ENCODE measurements at regions not wholly inside any gene's neighbourhood (a gene's known extent, or its start where the extent isn't known, plus 50 kb on each side); places are given as distances from the start of the nearest gene placed in this dataset.
"Not testable (repeated sequence)": the region's sequence is repeated elsewhere in the genome, so short reads cannot be mapped to it uniquely, and the experiment has no call there.

DNA sequence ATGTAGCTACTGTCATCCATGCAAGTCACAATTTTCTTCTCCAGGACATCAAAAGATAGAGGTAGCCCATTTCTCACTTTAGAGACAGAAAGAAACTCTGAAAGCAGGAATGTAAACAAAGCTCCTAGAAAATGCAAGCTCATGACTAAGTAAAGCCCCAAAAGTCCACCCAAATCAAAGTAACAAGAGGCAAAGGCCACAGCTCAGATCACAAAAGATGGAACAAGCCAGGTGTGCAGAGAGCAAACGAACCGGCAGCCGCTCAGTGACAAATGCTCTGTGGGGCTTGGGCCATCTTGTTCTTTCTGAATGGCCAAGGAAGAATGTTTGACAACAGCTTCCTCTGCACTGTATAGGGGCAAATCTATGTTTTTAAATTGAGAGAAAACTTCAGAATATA, 201.0 kb downstream of the CYRIA start:
- no peak for DNase-seq (ENCODE audit: low read depth, low spot score)

DNA sequence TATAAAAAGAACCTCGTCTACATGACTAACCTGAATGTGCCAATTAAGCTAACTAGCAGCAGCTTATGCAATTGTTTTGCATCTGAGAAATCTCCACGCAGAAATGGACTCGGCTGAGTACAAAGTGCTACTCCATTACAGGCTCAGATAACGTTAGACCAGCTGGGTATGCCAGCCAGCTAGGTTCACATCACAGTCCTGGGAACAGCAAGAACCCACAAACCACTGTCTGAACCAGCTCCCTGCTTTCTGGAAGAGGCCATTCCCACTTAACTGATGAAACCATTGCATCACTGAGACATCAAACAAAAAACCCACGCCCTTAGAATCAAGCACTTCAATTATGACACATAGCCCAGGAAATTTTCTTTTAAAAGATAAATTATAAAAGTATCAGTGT, 202.7 kb downstream of the CYRIA start:
- no peak for DNase-seq (ENCODE audit: low read depth, low spot score)

DNA sequence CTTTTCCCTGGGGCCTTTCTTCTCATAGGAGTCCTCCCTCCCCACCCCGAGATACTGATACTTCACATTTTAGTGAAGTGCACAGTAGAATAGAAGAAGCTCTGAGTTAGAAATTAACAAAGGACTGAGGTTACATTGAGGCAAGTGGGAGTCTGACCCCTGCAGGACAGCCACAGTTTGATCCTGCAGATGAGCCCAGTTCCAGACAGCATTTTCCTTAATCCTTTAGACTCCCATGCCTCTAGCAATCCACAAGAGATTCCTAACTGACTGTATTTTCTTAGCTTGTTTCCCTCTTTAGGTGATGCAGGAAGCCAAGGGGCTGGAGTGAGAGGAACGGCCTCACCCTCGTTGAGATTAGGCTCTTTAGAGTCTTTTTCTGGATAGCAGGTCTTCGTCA, 204.0 kb downstream of the CYRIA start:
- no peak for DNase-seq (ENCODE audit: low read depth, low spot score)

DNA sequence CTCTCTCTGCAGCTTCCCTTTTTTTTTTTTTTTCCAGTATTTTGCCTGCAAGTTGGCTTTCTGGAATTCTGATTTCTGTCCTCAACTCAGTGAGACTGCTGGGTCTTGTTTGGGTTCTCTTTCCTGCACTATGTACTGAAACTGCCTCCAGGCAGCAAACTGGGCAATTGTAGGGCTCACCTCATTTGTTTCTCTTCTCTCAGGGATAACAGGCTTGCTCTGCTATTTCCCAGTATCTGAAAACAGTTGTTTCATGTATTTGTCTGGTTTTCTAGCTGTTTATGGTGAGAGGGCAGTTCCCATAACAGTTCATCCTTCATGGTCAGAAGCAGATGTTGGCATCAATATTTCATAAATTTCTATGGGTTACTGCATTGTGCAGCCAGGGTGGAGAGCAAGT, 206.0 kb downstream of the CYRIA start:
- no peak for DNase-seq (ENCODE audit: low read depth, low spot score)

DNA sequence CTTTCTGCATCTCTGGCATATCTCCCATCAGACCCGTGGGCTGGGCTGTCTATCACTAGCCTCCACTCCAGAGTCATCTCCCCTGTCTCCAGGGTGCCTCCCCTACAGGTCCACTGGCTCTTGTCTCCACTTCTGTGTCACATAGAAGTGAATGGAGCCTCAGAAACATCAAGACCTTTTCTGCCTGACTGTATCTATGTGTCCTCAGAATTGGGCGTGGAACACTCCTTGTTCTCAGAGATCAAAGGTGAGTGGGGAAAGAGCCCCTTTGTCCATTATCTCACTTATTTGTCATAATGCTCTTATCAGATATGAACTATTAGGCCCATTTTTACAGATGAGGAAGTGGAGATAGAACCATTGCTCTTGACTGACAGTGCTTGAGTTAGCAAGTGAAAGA, 211.0 kb downstream of the CYRIA start:
- DNase-seq (ENCODE audit: low read depth, low spot score): no peak

DNA sequence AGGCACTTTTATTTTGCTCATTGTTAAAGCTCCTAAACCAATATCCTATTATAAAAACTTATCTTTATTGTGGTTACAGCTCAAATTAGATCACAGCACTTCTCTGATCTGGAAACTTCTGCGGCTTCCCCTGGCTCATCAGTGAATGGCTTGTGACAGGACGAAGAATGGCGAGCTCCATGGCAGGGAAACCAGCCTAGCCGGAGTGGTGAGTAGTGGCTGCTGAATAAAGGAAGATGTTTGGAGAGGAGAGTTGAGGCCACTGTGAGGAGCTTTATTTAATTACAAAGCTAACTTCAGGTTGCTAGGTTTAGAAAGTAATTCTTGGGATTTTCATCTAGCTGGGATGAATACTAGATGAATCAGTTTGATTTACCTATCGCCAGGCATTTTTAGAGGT, 213.5 kb downstream of the CYRIA start:
- DNase-seq (ENCODE audit: low read depth, low spot score): no peak

DNA sequence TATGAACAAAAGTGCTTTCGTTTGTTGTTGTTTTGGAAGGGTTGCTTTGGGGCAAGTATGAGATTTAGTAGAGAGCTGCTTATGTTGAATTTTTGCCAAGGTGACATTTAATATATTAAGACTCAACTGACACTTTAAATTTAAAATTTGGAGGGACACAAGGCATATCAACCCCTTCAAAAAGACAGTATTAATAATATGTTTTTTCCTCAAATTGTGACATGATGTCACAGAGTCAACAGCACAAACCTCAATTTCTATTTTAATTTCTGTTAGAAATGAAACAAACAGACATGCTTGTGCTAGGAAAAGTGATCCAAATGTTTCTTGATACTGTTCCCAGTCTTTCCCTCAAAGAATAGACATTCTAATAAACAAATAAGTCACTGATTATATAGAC, 218.9 kb downstream of the CYRIA start:
- no peak for DNase-seq (ENCODE audit: low read depth, low spot score)

DNA sequence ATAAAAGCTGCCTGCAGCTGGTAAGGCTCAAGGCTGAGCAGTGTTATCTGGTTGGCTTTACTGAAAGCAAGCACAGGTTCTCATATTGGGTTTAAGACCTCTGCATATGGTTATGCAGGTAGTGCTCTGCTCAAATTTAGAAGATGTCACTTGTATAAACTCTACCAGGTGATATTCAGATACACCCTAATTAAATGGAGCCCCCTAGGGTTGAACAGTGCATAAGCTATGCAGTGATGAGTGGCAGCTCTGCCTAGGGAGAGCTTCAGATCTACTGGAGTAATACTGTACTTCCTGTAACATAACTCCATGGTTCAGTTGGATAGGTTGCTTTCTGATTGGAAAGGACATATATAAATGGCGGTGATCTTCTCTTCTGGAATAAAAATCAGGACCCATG, 222.7 kb downstream of the CYRIA start:
- no peak for DNase-seq (ENCODE audit: low read depth, low spot score)

DNA sequence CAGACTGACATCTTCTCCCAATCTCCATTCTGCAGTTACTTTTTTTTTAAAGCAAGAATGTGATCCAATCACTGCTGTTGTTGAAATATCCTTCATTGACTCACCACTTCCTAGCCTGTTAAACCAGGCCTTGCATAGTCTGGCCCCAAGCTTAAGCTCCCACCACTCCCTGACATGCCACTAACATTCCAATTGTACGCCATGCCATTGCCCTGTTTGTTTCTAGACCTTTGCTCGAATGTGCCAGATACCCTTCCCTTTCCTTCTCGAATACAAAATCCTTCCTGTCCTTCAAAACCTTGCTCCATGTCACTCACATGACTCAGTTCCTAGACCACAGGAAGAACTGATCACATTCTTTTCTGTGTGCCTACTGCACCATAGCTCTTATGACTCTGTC, 224.2 kb downstream of the CYRIA start:
- no peak for DNase-seq (ENCODE audit: low read depth, low spot score)

DNA sequence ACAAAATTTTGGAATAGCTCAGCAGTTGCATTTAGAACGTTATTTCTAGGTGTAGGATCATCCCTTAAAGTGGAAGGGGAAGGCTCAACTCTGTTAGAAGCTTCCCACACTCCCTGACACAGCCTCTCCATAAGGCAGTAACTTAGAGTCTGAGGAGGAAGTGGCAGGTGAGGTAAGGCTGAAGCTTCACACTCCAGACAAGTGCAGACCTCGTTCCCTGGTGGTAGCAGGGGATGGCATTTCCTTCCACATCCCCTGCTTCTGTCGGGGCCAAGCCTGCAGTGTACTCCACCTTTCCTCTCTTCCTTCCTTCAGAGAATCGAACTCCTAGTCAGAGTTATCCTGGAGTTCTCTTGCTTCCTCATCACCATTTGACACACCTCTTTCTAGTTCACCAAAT, 224.7 kb downstream of the CYRIA start:
- no peak for DNase-seq (ENCODE audit: low read depth, low spot score)

DNA sequence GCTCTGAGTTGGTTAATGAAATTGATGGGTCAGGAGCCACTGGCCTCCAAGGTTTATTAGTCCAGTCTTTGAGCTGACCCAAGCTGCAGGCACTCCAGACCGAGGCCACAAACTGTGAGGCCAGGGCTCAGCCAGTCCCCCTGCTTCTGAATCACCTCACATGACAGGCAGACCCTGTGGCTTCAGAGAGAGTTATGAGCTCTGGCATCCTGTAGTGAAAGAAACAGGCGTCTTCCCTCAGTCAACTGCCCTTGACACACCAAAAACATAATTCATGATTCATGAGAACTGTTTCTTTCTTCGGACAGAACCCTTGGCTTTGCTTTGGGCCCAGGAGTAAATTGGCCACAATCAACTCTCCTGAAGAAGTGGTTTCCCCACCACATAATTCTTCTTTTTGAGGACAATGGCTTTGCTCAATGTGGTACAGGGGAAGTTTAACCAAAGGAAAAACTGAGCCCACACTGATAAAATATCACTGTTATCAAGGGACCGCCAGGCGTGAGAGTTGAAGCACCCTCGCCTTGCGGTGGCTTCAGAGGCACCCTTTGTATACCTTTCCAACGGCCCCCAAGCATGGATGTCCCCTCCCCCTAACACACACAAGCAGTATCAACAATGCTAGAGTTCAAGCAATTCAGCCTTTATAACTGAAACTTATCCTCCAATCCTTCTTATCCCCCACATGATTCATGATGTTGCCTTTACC, 226.9 kb downstream of the CYRIA start:
- DNase-seq (ENCODE audit: low read depth, low spot score): no peak

DNA sequence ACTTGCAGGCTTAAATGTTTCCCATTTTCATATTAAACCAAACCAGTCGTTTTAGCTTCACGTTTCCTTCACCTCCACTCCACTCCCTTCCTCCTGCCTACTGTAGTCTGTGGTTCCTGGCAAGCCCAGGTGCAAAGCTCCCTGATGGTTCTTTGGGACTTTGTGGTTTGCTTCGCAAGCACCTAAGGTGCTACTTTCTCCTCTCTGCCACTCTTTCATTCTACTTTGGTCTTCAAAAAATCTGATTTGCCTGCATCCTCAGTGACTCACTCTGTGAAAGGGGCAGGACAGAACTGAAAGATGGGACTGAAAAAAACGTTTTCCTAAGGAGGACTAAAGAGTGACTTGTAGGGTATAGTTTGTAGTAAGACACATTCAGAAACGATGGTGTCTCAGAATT, 228.4 kb downstream of the CYRIA start:
- no peak for DNase-seq (ENCODE audit: low read depth, low spot score)

DNA sequence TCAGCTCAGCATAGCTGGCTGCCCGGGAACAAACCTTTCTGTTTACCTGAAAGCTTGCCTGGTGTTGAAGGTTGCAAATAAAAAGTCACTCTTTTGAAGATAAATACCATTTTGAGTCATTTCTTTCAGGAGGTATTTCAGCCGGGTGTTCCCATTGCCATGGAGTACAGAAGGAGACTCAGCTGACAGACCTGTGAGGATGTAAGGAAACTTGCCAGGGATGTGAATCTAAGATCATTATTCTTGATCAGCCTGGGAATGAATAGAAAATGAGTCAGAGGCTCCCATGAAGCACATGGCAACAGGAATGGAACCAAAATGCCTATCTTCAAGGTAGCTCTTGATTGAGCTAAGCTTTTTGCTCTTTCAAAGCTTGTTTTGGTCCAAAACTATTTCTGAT, 231.2 kb downstream of the CYRIA start:
- DNase-seq (ENCODE audit: low read depth, low spot score): no peak

DNA sequence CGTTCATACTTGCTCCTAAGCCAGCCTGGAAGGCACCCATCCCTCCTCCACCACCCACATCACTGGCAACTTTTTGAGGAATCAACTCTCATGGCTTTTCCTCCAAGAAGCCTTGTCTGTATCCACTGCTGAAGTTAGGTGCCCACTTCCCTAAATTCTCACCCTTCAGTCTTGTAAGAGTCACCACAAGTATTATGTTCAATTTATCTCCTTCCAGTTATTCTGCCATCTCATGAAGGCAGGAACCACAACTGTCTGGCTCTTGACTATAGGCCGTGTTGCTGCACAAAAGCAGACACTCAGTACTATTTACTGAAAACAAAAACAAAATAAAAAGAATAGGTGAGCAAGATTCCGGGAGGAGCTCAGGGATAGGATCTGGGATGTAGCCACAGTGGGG, 234.8 kb downstream of the CYRIA start:
- no peak for DNase-seq (ENCODE audit: low read depth, low spot score)

DNA sequence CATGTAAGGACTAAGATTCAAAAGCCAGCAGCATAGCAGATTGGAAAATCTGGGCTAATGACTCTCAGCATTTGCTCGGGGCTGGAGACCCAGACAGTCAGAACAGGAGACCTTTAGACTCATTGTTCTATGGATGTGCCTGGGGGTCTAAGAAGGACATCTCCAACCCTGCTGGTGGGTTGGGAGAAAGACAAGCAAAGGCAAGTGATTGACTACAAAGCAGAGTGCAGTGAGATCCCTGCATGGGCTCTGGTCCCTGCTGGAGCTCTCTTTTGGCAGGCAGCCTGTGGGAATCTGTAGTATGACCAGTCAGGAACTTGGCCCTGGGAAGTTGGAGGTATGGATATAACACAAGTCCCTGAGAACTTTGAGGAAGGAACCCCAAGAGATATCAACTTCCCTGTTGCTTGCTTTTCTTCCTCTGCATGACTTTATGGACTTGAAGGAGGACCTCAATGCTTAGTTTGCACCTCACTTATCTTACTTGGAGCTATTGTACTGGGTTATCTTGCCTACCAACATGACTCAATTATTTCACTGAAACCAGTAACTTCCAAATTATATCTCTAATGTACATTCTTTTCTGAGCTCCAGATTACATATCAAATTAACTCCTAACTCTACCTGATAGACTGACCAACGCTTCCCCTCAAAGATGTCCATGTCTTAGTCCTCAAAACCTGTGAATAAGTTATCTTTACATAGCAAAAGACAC, 236.0 kb downstream of the CYRIA start:
- no peak for DNase-seq (ENCODE audit: low read depth, low spot score)

DNA sequence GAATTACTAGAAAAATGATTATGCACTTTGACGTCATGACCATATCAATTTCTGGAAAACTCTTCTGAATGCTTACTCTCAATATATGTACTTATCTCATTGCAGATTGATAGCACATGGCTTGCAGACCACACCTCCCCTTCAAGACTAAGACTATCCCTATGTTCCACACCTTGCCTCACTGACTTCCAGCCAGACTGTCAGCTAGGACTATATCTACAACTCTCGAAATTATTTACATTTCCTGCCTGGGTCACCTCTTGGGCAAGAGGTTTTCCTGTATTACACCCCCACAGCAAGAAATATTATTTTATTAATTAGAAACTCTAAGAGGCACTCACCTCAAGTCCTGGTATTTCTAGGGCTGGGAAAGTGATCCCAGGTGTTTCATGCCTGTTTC, 236.6 kb downstream of the CYRIA start:
- no peak for DNase-seq (ENCODE audit: low read depth, low spot score)

DNA sequence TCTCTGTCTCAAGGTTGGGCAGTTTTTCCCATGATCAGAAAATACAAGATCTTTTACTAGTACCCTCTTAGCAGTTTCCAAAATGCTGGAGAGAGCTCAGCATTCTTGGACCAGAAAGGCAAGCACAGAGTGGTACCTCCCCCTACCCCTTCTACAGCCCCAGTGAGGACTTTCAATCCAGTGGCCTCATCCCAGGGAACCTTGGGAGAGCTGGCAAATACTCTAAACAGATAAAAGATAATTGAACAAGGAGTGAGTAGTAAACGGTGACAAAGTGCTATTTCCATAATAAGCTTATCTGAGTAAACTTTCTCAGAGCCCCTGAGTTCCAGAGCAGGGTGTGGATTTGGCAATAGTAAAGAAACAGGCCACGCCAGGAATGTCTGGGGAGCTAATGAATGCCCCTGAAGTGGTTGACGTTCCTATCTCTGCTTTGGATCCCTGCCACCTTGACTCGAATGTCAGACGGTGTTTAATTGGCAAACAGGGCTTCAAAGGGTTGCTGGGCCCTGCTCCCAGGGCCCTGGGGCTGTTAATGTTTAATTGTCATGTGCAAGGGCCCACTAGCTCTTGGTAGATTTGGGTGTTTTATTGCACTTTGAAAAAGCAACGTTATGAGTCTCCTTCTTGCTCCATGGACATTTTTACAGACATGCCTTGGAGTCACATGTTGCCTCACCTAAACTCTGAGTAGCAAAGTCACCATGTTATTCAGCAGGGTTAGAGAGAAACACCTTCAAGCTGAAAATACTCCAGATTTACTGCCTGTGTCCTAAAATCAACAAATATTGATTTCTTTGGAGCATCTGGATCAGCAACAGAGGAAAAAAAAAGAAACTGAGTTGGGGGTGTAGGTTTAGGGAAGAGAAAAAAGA, 239.9 kb downstream of the CYRIA start:
- DNase-seq (ENCODE audit: low read depth, low spot score): no peak

DNA sequence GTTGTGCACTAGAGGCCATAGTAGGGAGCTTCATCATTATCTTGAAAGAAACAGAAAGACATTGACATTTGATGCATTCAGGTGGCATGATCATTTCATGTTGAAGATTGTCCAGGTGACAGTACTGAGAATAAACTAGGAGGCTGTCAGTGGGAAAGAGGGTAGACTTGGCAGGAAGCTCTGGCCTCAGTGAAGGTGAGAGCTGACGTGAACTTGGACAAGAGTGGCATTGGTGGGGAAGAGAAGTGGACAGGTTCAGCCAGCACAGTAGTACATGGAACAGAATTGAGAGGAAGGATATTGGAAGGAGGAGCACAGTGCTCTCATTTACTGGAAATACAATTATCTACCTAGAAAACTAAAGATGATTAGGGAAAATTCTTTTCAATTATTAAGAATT, 245.2 kb downstream of the CYRIA start:
- DNase-seq (ENCODE audit: low read depth, low spot score): no peak

DNA sequence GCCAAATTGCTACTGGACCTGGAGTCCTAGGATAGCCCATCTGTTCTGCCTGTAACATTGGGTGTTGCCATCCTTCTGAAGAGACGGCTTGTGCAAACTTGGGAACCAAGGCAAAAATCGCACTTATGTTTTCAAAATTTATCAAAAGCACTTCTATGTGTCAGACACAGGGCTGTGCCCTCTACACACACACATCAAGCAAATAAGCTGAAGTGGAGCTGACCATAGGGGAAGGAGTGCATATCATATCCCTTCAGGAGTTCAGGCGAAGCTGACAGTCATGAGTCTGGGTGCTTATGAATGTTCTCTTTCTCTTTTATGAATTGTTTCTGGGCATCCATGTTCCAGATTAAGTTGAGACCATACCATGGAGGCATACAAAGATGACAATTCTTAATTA, 247.9 kb downstream of the CYRIA start:
- no peak for DNase-seq (ENCODE audit: low read depth, low spot score)

DNA sequence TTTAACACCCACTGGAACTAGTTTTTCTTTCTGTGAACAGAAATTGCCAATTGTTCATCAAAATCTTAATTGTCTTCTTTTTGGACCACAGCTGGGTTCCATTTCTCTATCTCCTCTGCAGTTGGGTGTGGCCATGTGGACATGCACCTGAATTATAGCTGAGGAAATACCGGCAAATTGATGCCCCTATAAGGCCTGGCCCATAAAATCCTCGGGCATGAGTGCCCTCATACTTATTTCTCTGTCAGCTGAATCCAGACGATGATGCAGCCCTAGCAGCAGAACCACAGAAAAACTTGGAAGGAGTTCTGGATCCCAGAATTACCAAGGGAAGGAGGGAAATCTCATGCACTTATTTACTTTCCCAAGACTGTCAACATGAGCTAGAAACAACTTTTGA, 249.0 kb downstream of the CYRIA start:
- no peak for DNase-seq (ENCODE audit: low read depth, low spot score)

DNA sequence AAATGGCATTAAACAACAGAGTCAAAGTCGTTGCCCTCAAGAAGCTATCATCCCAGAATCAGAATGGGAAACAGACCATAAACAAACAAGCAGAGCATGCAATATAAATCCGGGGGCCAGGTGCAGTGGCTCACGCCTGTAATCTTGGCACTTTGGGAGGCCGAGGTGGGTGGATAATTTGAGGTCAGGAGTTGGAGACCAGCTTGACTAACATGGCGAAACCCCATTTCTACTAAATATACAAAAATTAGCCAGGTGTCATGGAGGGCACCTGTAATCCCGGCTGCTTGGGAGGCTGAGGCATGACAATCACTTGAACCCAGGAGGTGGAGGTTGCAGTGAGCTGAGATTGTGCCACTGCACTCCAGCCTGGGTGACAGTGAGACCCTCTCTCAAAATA, 249.8 kb downstream of the CYRIA start:
- DNase-seq (ENCODE audit: low read depth, low spot score): not testable (repeated sequence)

DNA sequence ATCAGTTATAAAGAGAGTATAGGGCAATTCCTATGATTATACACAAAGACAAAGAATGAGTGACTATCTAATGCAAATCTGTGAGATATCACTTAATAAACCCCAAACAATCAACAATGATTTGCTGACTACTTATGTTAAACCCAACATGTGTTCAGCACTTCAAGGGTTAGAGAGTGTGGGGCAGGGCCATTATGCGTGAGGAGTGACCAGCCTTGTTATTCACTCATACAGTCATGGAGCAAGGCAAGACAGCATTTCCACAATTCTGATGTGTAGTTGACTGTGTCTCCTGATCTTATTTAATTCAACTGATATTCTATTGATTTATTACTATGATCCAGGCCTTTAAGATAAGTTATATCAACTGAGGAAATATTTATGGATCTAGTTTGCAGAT, 251.7 kb downstream of the CYRIA start:
- no peak for DNase-seq (ENCODE audit: low read depth, low spot score)

DNA sequence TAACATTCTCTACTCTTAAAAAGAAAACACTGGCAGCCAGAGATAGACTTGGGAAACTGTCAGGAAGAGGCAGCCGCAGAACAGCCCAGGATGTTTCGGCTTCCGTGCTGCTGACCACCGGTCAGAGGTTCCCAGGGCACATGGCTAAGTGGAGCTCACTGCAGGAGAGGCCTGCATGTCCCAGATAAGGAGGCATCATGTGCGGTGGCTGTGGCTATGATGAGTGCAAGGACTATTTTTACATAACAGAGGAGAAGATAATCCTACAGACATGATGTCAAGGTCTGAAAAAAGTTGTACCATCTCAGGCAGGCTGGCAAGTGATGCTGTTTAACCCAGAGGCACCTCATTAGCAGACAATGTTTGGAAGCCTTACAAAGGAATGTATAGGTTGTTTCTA, 252.3 kb downstream of the CYRIA start:
- no peak for DNase-seq (ENCODE audit: low read depth, low spot score)

Data from iPS DF 19.7 (cell line).